ENCODE measurements at regions not wholly inside any gene's neighbourhood (a gene's known extent, or its start where the extent isn't known, plus 50 kb on each side); places are given as distances from the start of the nearest gene placed in this dataset.

DNA sequence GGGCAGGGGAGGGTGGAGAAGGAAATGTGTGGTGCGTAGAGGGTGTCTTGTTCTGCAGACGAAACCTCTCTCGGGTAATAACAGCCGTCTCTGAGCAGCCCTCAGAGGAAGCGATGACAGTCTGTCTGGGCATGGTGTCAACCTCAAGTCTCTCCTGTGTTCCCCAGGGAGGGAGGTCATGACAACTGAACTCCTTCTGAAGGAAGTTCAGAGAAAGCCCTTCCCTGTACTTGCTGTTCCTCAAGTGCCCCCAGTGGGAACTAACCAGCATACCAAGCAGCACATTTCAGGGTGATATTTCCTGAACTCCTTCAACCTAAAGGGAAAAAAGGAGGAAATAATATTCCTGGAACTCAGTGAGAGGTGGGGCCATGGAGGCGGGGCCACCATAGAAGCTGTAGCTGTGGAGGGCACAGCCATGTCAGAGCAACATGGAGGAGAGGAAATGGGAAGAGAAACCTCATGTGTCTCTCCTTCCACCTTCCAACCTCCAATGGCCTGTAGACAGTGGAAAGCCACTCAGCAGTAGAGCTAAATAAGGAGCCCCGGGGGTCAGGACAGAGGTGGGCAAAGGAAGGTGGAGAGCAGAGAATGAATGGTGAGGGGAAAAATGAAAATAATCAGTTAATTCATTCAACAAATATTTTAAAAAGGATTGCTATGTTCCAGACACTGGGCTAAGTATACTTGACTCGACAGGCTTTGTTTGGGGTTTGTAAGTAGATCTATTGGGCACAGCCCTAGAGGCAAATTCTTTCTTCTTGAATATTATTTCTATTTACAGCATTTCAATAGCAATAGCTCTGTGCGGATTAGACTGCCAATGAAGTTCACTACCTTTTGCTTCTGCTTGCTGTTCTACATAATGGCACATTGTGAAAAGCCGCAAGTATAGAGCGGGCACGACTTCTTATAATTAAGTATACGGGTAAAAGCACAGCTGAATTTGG is 61.0 kb upstream of the AOAH start:
- Histone ChIP-seq H3K4me3 (ENCODE audit: low read length in 2 of 2) (no peak overlapping the region), H3K9me3 (ENCODE audit: control insufficient read depth, low read length) (peaks cover 1% of the 10 kb centered on the region), H3K27me3 (ENCODE audit: control insufficient read depth in 1 of 2, insufficient read depth in 2 of 2, low read length in 1 of 2) (no peaks in the 10 kb centered on the region), H3K27ac (ENCODE audit: low read depth in 1 of 2, low read length in 2 of 2) (no peak overlapping the region), H3K4me1 (ENCODE audit: control insufficient read depth in 1 of 2, insufficient read depth in 2 of 2, low read length in 2 of 2) (no peaks in the 10 kb centered on the region), H3K36me3 (ENCODE audit: control insufficient read depth in 1 of 2, insufficient read depth in 2 of 2, low read length in 1 of 2) (no peaks in the 10 kb centered on the region)
- ATAC-seq (ENCODE audit: low FRiP score) (no peak), DNase-seq (peak in 1 of 2 donors; percentile 79)
- WGBS, 2 donors, result 64 to 70% methylated on average over 13 of the region's 13 CpGs
- intact Hi-C loops (cut with DNase I), result no loop called here

- ATAC-seq (ENCODE audit: low FRiP score), result no peak
- intact Hi-C loops (cut with DNase I), result no loop called here
- WGBS, 2 donors, result 74 to 77% methylated on average over 5 of the region's 5 CpGs
Measured at GRCh38 chr7:36781011-36781738, 56.9 kb upstream of the AOAH start.

DNA sequence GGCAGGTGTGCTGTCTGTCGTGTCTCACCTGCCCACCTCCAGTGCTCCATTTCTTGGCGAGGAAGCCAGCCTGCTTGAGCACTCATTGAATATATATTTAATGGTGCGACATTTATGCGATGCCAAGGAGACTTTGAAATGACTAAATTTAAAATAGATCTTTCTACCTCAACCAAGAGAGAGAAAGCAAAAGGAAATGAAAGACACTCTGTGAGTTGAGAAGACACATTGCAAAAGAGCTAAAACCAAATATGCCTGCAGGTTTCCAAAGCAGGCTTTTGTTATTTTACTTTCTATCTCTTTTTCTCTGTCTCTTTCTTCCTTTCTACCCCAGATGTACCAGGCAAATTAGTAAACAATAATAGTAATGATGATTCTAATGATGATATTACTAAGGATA is 53.6 kb upstream of the AOAH start:
- WGBS, 2 donors, result 89 to 91% methylated on average over 4 of the region's 4 CpGs
- Histone ChIP-seq H3K4me1 (ENCODE audit: control insufficient read depth in 1 of 2, insufficient read depth in 2 of 2, low read length in 2 of 2) (peaks cover 0 to 2% of the 10 kb centered on the region in 2 donors), H3K36me3 (ENCODE audit: control insufficient read depth in 1 of 2, insufficient read depth in 2 of 2, low read length in 1 of 2) (no peaks in the 10 kb centered on the region), H3K4me3 (ENCODE audit: low read length in 2 of 2) (no peak overlapping the region), H3K27ac (ENCODE audit: low read depth in 1 of 2, low read length in 2 of 2) (no peak overlapping the region), H3K9me3 (ENCODE audit: control insufficient read depth, low read length) (peaks cover 2% of the 10 kb centered on the region), H3K27me3 (ENCODE audit: control insufficient read depth in 1 of 2, insufficient read depth in 2 of 2, low read length in 1 of 2) (no peaks in the 10 kb centered on the region)
- intact Hi-C loops (cut with DNase I), result no loop called here
- no peak for ATAC-seq (ENCODE audit: low FRiP score)
- DNase-seq, result no peak

More at GRCh38 chr7:36781011-36781738, 56.9 kb upstream of the AOAH start:
- Histone ChIP-seq H3K4me1 (ENCODE audit: control insufficient read depth in 1 of 2, insufficient read depth in 2 of 2, low read length in 2 of 2) (peaks cover 0 to 2% of the 10 kb centered on the region in 2 donors), H3K4me3 (ENCODE audit: low read length in 2 of 2) (no peak overlapping the region), H3K36me3 (ENCODE audit: control insufficient read depth in 1 of 2, insufficient read depth in 2 of 2, low read length in 1 of 2) (no peaks in the 10 kb centered on the region), H3K27ac (ENCODE audit: low read depth in 1 of 2, low read length in 2 of 2) (no peak overlapping the region), H3K27me3 (ENCODE audit: control insufficient read depth in 1 of 2, insufficient read depth in 2 of 2, low read length in 1 of 2) (no peaks in the 10 kb centered on the region), H3K9me3 (ENCODE audit: control insufficient read depth, low read length) (peaks cover 2% of the 10 kb centered on the region)
- DNase-seq, result no peak

DNA sequence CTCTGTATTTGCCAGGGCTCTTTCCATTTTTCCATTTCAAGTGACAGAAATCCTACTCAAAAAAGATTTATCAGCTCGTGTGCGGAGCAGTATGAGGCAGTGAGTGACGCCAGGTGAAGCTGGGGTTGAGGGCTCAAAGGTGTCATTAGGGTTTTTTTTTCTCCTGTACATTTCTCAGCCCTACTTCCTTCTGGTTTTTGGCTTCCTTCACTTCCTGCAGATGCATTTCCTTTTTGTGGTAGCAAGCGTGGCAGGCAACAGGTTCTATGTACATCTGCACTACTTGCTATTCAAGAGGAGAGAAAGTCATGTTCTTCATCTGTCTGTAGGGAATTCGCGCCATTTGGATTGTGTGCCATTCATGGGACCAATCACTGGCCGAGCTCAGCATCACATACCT is 52.8 kb upstream of the AOAH start:
- intact Hi-C loops (cut with DNase I), result no loop called here
- Histone ChIP-seq H3K36me3 (ENCODE audit: control insufficient read depth in 1 of 2, insufficient read depth in 2 of 2, low read length in 1 of 2) (no peaks in the 10 kb centered on the region), H3K4me1 (ENCODE audit: control insufficient read depth in 1 of 2, insufficient read depth in 2 of 2, low read length in 2 of 2) (peaks cover 0 to 2% of the 10 kb centered on the region in 2 donors), H3K27me3 (ENCODE audit: control insufficient read depth in 1 of 2, insufficient read depth in 2 of 2, low read length in 1 of 2) (no peaks in the 10 kb centered on the region), H3K9me3 (ENCODE audit: control insufficient read depth, low read length) (peaks cover 2% of the 10 kb centered on the region), H3K27ac (ENCODE audit: low read depth in 1 of 2, low read length in 2 of 2) (no peak overlapping the region), H3K4me3 (ENCODE audit: low read length in 2 of 2) (no peak overlapping the region)
- no peak for ATAC-seq (ENCODE audit: low FRiP score)
- WGBS, 2 donors, result 70 to 75% methylated on average over 7 of the region's 7 CpGs
- DNase-seq, result no peak

DNA sequence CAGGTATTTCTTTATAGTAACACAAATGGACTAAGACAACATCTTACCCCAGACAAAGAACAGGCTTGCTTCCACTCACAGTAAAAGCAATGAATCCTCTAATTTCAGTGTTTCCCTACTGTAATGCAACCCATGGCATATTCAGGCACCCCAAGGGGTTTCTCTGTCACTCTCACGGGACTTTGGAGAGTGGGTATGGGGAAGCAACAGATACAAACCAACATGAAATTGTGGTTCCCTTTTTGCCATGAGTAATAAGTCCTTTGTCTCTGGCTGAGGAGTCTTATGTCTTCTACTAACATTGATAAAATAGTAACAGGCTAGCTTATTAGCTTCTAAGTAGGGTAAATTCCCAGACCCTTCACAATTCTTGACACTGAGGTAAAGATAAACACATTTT is 51.4 kb upstream of the AOAH start:
- no peak overlapping the region for H3K4me3 ChIP-seq (ENCODE audit: low read length in 2 of 2)
- no peak for DNase-seq
- H3K9me3 ChIP-seq (ENCODE audit: control insufficient read depth, low read length), result peaks cover 2% of the 10 kb centered on the region
- no peak for ATAC-seq (ENCODE audit: low FRiP score)
- no peak overlapping the region for H3K27ac ChIP-seq (ENCODE audit: low read depth in 1 of 2, low read length in 2 of 2)
- intact Hi-C loops (cut with DNase I), result no loop called here
- no peaks in the 10 kb centered on the region for H3K36me3 ChIP-seq (ENCODE audit: control insufficient read depth in 1 of 2, insufficient read depth in 2 of 2, low read length in 1 of 2)
- 65 to 82% methylated on average over 1 of the region's 1 CpG for WGBS, 2 donors
- peaks cover 0 to 2% of the 10 kb centered on the region in 2 donors for H3K4me1 ChIP-seq (ENCODE audit: control insufficient read depth in 1 of 2, insufficient read depth in 2 of 2, low read length in 2 of 2)
- no peaks in the 10 kb centered on the region for H3K27me3 ChIP-seq (ENCODE audit: control insufficient read depth in 1 of 2, insufficient read depth in 2 of 2, low read length in 1 of 2)

- Histone ChIP-seq H3K36me3 (ENCODE audit: control insufficient read depth in 1 of 2, insufficient read depth in 2 of 2, low read length in 1 of 2) (no peaks in the 10 kb centered on the region), H3K4me3 (ENCODE audit: low read length in 2 of 2) (no peak overlapping the region), H3K9me3 (ENCODE audit: control insufficient read depth, low read length) (no peaks in the 10 kb centered on the region), H3K4me1 (ENCODE audit: control insufficient read depth in 1 of 2, insufficient read depth in 2 of 2, low read length in 2 of 2) (peaks cover 0 to 2% of the 10 kb centered on the region in 2 donors), H3K27ac (ENCODE audit: low read depth in 1 of 2, low read length in 2 of 2) (no peak overlapping the region), H3K27me3 (ENCODE audit: control insufficient read depth in 1 of 2, insufficient read depth in 2 of 2, low read length in 1 of 2) (no peaks in the 10 kb centered on the region)
- intact Hi-C loops (cut with DNase I), result no loop called here
- WGBS, 2 donors, result 79 to 87% methylated on average over 1 of the region's 1 CpG
- ATAC-seq (ENCODE audit: low FRiP score), result no peak
- DNase-seq, result no peak
Measured at GRCh38 chr7:36775061-36775620, 50.8 kb upstream of the AOAH start.

Data from aorta (tissue), 5 donors.